ENCODE measurements at regions not wholly inside any gene's neighbourhood (a gene's known extent, or its start where the extent isn't known, plus 50 kb on each side); places are given as distances from the start of the nearest gene placed in this dataset.
"Not testable (repeated sequence)": the region's sequence is repeated elsewhere in the genome, so short reads cannot be mapped to it uniquely, and the experiment has no call there.

- Histone ChIP-seq H3K4me3 (no peak overlapping the region), H3K27ac (no peak overlapping the region), H3K4me1 (replicated peaks in 1 of 2) (peaks cover 0 to 9% of the 10 kb centered on the region in 2 donors)
- ATAC-seq (replicated peaks in 6 of 8): peak in 1 of 8 experiments; percentile 78
- in situ Hi-C loops (cut with MboI; ENCODE audit: low pct_unique_long_range_greater_than_20kb in 2 of 9, low sequenced_read_pairs in 9 of 9, unreplicated experiment in 9 of 9): no loop called here
Measured at GRCh38 chr7:108845951-108846350, 276.3 kb downstream of the DNAJB9 start.

- no peak overlapping the region for H3K4me3 ChIP-seq
- H3K27ac ChIP-seq: no peak overlapping the region
- H3K4me1 ChIP-seq (replicated peaks in 1 of 2): peaks cover 0 to 9% of the 10 kb centered on the region in 2 donors
- in situ Hi-C loops (cut with MboI; ENCODE audit: low pct_unique_long_range_greater_than_20kb in 2 of 9, low sequenced_read_pairs in 9 of 9, unreplicated experiment in 9 of 9): no loop called here
- ATAC-seq (replicated peaks in 6 of 8): peak in 1 of 8 experiments; percentile 47
- 10 to 100% (median 88%) methylated on average over 1 to 6 of the region's 7 CpGs; no CpG with 5 or more reads in 1 of the 10 experiments for WGBS, 10 experiments
Measured at GRCh38 chr7:108846471-108846870, 276.8 kb downstream of the DNAJB9 start.

- no peak overlapping the region for H3K4me3 ChIP-seq
- H3K4me1 ChIP-seq (replicated peaks in 1 of 2): peaks cover 0 to 9% of the 10 kb centered on the region in 2 donors
- 0 to 100% (median 93%) methylated on average over 1 to 5 of the region's 5 CpGs; no CpG with 5 or more reads in 4 of the 10 experiments for WGBS, 10 experiments
- ATAC-seq (replicated peaks in 6 of 8): no peak
- in situ Hi-C loops (cut with MboI; ENCODE audit: low pct_unique_long_range_greater_than_20kb in 2 of 9, low sequenced_read_pairs in 9 of 9, unreplicated experiment in 9 of 9): no loop called here
- no peak overlapping the region for H3K27ac ChIP-seq
Measured at GRCh38 chr7:108848486-108848885, 278.8 kb downstream of the DNAJB9 start.

- ATAC-seq (replicated peaks in 6 of 8): no peak
- in situ Hi-C loops (cut with MboI; ENCODE audit: low pct_unique_long_range_greater_than_20kb in 2 of 9, low sequenced_read_pairs in 9 of 9, unreplicated experiment in 9 of 9): no loop called here
- Histone ChIP-seq H3K4me1 (replicated peaks in 1 of 2) (no peaks in the 10 kb centered on the region), H3K4me3 (no peak overlapping the region), H3K27ac (no peak overlapping the region)
Measured at GRCh38 chr7:108860615-108861014, 290.9 kb downstream of the DNAJB9 start.

GRCh38 chr7:108861071-108861470 lies 291.4 kb downstream of the DNAJB9 start:
- WGBS, 10 experiments: 0 to 100% (median 78%) methylated on average over 1 to 2 of the region's 2 CpGs; no CpG with 5 or more reads in 2 of the 10 experiments
- no peak overlapping the region for H3K27ac ChIP-seq
- in situ Hi-C loops (cut with MboI; ENCODE audit: low pct_unique_long_range_greater_than_20kb in 2 of 9, low sequenced_read_pairs in 9 of 9, unreplicated experiment in 9 of 9): no loop called here

GRCh38 chr7:108863227-108863848 lies 293.7 kb downstream of the DNAJB9 start:
- WGBS, 10 experiments: 23 to 100% (median 60%) methylated on average over 2 to 4 of the region's 9 CpGs; no CpG with 5 or more reads in 3 of the 10 experiments
- Histone ChIP-seq H3K4me1 (replicated peaks in 1 of 2) (peaks cover 0 to under 1% of the 10 kb centered on the region in 2 donors), H3K27ac (no peak overlapping the region), H3K4me3 (no peak overlapping the region)
- in situ Hi-C loops (cut with MboI; ENCODE audit: low pct_unique_long_range_greater_than_20kb in 2 of 9, low sequenced_read_pairs in 9 of 9, unreplicated experiment in 9 of 9): no loop called here
- ATAC-seq (replicated peaks in 6 of 8): peak in 2 of 8 experiments; percentile 40 to 58

More at GRCh38 chr7:108861071-108861470, 291.4 kb downstream of the DNAJB9 start:
- Histone ChIP-seq H3K4me3 (no peak overlapping the region), H3K4me1 (replicated peaks in 1 of 2) (no peaks in the 10 kb centered on the region)
- no peak for ATAC-seq (replicated peaks in 6 of 8)

- in situ Hi-C loops (cut with MboI; ENCODE audit: low pct_unique_long_range_greater_than_20kb in 2 of 9, low sequenced_read_pairs in 9 of 9, unreplicated experiment in 9 of 9): no loop called here
Measured at GRCh38 chr7:108869070-108869469, 299.4 kb downstream of the DNAJB9 start.

GRCh38 chr7:108875139-108875538 lies 305.5 kb downstream of the DNAJB9 start:
- Histone ChIP-seq H3K27ac (no peak overlapping the region), H3K4me3 (no peak overlapping the region), H3K4me1 (replicated peaks in 1 of 2) (no peaks in the 10 kb centered on the region)
- WGBS, 10 experiments: 0 to 100% (median 43%) methylated on average over 1 to 4 of the region's 4 CpGs
- in situ Hi-C loops (cut with MboI; ENCODE audit: low pct_unique_long_range_greater_than_20kb in 2 of 9, low sequenced_read_pairs in 9 of 9, unreplicated experiment in 9 of 9): no loop called here
- peak in 1 of 8 experiments; percentile 25 for ATAC-seq (replicated peaks in 6 of 8)

More at GRCh38 chr7:108869070-108869469, 299.4 kb downstream of the DNAJB9 start:
- no peak overlapping the region for H3K27ac ChIP-seq
- no peak overlapping the region for H3K4me3 ChIP-seq
- H3K4me1 ChIP-seq (replicated peaks in 1 of 2): peaks cover 0 to 13% of the 10 kb centered on the region in 2 donors
- WGBS, 10 experiments: 0 to 50% (median 38%) methylated on average over 1 of the region's 1 CpG; no CpG with 5 or more reads in 3 of the 10 experiments
- peak in 2 of 8 experiments; percentile 8 to 60 for ATAC-seq (replicated peaks in 6 of 8)

GRCh38 chr7:108890862-108891261 lies 321.2 kb downstream of the DNAJB9 start:
- WGBS, 10 experiments: 5 to 100% (median 50%) methylated on average over 1 to 2 of the region's 2 CpGs; no CpG with 5 or more reads in 5 of the 10 experiments
- in situ Hi-C loops (cut with MboI; ENCODE audit: low pct_unique_long_range_greater_than_20kb in 2 of 9, low sequenced_read_pairs in 9 of 9, unreplicated experiment in 9 of 9): no loop called here

GRCh38 chr7:108908456-108908855 lies 338.8 kb downstream of the DNAJB9 start:
- H3K27ac ChIP-seq: no peak overlapping the region
- 0 to 100% (median 86%) methylated on average over 1 of the region's 1 CpG; no CpG with 5 or more reads in 3 of the 10 experiments for WGBS, 10 experiments
- H3K4me3 ChIP-seq: no peak overlapping the region
- in situ Hi-C loops (cut with MboI; ENCODE audit: low pct_unique_long_range_greater_than_20kb in 2 of 9, low sequenced_read_pairs in 9 of 9, unreplicated experiment in 9 of 9): no loop called here
- no peak for ATAC-seq (replicated peaks in 6 of 8)
- no peaks in the 10 kb centered on the region for H3K4me1 ChIP-seq (replicated peaks in 1 of 2)

More at GRCh38 chr7:108890862-108891261, 321.2 kb downstream of the DNAJB9 start:
- Histone ChIP-seq H3K4me1 (replicated peaks in 1 of 2) (no peaks in the 10 kb centered on the region), H3K4me3 (no peak overlapping the region), H3K27ac (no peak overlapping the region)
- no peak for ATAC-seq (replicated peaks in 6 of 8)

- Histone ChIP-seq H3K4me3 (no peak overlapping the region), H3K27ac (no peak overlapping the region), H3K4me1 (replicated peaks in 1 of 2) (no peaks in the 10 kb centered on the region)
- 0 to 100% (median 94%) methylated on average over 1 of the region's 1 CpG; no CpG with 5 or more reads in 2 of the 10 experiments for WGBS, 10 experiments
- ATAC-seq (replicated peaks in 6 of 8): no peak
- in situ Hi-C loops (cut with MboI; ENCODE audit: low pct_unique_long_range_greater_than_20kb in 2 of 9, low sequenced_read_pairs in 9 of 9, unreplicated experiment in 9 of 9): no loop called here
Measured at GRCh38 chr7:108911016-108911415, 341.3 kb downstream of the DNAJB9 start.

- 0 to 63% (median 46%) methylated on average over 1 of the region's 1 CpG; no CpG with 5 or more reads in 6 of the 10 experiments for WGBS, 10 experiments
- Histone ChIP-seq H3K4me1 (replicated peaks in 1 of 2) (no peaks in the 10 kb centered on the region), H3K27ac (no peak overlapping the region), H3K4me3 (no peak overlapping the region)
- in situ Hi-C loops (cut with MboI; ENCODE audit: low pct_unique_long_range_greater_than_20kb in 2 of 9, low sequenced_read_pairs in 9 of 9, unreplicated experiment in 9 of 9): no loop called here
- no peak for ATAC-seq (replicated peaks in 6 of 8)
Measured at GRCh38 chr7:108920490-108920889, 350.8 kb downstream of the DNAJB9 start.

GRCh38 chr7:108943048-108943447 lies 373.4 kb downstream of the DNAJB9 start:
- H3K4me1 ChIP-seq (replicated peaks in 1 of 2); in situ Hi-C loops (cut with MboI; ENCODE audit: low pct_unique_long_range_greater_than_20kb in 2 of 9, low sequenced_read_pairs in 9 of 9, unreplicated experiment in 9 of 9); H3K27ac ChIP-seq; H3K4me3 ChIP-seq; ATAC-seq (replicated peaks in 6 of 8): not testable (repeated sequence)
- 85 to 100% (median 89%) methylated on average over 2 to 9 of the region's 14 CpGs; no CpG with 5 or more reads in 6 of the 10 experiments for WGBS, 10 experiments

GRCh38 chr7:108947526-108947925 lies 377.9 kb downstream of the DNAJB9 start:
- Histone ChIP-seq H3K4me3 (no peak overlapping the region), H3K4me1 (replicated peaks in 1 of 2) (no peaks in the 10 kb centered on the region), H3K27ac (no peak overlapping the region)
- in situ Hi-C loops (cut with MboI; ENCODE audit: low pct_unique_long_range_greater_than_20kb in 2 of 9, low sequenced_read_pairs in 9 of 9, unreplicated experiment in 9 of 9): no loop called here
- ATAC-seq (replicated peaks in 6 of 8): no peak
- WGBS, 10 experiments: 0 to 100% (median 82%) methylated on average over 2 to 4 of the region's 4 CpGs
